ENCODE measurements at regions not wholly inside any gene's neighbourhood (a gene's known extent, or its start where the extent isn't known, plus 50 kb on each side); places are given as distances from the start of the nearest gene placed in this dataset.

- Mint-ChIP-seq H3K4me3 (peak overlapping the region in 1 of 4 donors; percentile 74), H3K36me3 (peaks cover 2% of the 10 kb centered on the region), H3K4me1 (peaks cover 2 to 11% (median 2%) of the 10 kb centered on the region in 3 donors), H3K9me3 (peaks cover 10 to 31% (median 23%) of the 10 kb centered on the region in 3 donors), H3K27me3 (peaks cover 68% of the 10 kb centered on the region), H3K27ac (peak overlapping the region; percentile 41 to 91 (median 87))
Observed at GRCh38 chr6:28737750-28738395, 185.9 kb downstream of the TRIM27 start.

DNA sequence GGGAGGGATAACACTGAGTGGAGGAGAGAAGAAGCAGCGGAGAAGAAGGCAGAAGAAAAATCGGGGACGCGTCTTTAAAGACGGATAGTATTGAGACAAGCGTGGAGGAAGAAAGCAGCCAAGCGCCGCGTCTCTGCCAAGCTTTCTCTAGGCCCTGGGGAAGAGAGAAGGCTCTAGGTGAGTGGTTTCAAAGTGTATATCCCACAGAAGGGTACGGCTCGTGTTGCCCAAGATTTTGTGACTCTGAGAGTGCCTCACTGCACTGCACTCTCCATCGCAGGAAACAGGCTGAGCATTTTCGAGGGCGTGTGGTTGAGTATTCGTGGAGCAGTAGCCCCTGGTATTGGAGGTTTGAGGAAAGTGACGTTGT lies 185.4 kb downstream of the TRIM27 start:
- Mint-ChIP-seq H3K27ac (peak overlapping the region; percentile 41 to 91 (median 87)), H3K9me3 (peaks cover 7 to 26% (median 20%) of the 10 kb centered on the region in 3 donors), H3K27me3 (peaks cover 66% of the 10 kb centered on the region), H3K4me1 (peaks cover 2 to 7% (median 2%) of the 10 kb centered on the region in 3 donors), H3K4me3 (peak overlapping the region in 2 of 4 donors; percentile 30 to 74), H3K36me3 (peaks cover 2% of the 10 kb centered on the region)

- Mint-ChIP-seq H3K4me3 (peak overlapping the region in 1 of 4 donors; percentile 24), H3K27ac (peak overlapping the region in 2 of 3 donors; percentile 39 to 44), H3K36me3 (peaks cover 2% of the 10 kb centered on the region), H3K9me3 (peaks cover 5 to 22% (median 12%) of the 10 kb centered on the region in 3 donors), H3K27me3 (peaks cover 48% of the 10 kb centered on the region), H3K4me1 (peaks cover 0 to 5% (median 2%) of the 10 kb centered on the region in 3 donors)
Observed at GRCh38 chr6:28741363-28741762, 182.4 kb downstream of the TRIM27 start.

GRCh38 chr6:28742668-28743270 lies 181.0 kb downstream of the TRIM27 start:
- Mint-ChIP-seq H3K4me1 (peaks cover 0 to 5% (median 2%) of the 10 kb centered on the region in 3 donors), H3K9me3 (peaks cover 5 to 17% (median 7%) of the 10 kb centered on the region in 3 donors), H3K27ac (no peak overlapping the region), H3K27me3 (peaks cover 37% of the 10 kb centered on the region), H3K36me3 (no peaks in the 10 kb centered on the region), H3K4me3 (peak overlapping the region in 1 of 4 donors; percentile 75)

- H3K4me3 Mint-ChIP-seq: no peak overlapping the region
- peaks cover 0 to under 1% (median 0%) of the 10 kb centered on the region in 3 donors for H3K4me1 Mint-ChIP-seq
- H3K27me3 Mint-ChIP-seq: peaks cover 31% of the 10 kb centered on the region
- H3K9me3 Mint-ChIP-seq: peaks cover 2 to 12% (median 6%) of the 10 kb centered on the region in 3 donors
- no peaks in the 10 kb centered on the region for H3K36me3 Mint-ChIP-seq
- H3K27ac Mint-ChIP-seq: no peak overlapping the region
Observed at GRCh38 chr6:28743271-28743789, 180.5 kb downstream of the TRIM27 start.

DNA sequence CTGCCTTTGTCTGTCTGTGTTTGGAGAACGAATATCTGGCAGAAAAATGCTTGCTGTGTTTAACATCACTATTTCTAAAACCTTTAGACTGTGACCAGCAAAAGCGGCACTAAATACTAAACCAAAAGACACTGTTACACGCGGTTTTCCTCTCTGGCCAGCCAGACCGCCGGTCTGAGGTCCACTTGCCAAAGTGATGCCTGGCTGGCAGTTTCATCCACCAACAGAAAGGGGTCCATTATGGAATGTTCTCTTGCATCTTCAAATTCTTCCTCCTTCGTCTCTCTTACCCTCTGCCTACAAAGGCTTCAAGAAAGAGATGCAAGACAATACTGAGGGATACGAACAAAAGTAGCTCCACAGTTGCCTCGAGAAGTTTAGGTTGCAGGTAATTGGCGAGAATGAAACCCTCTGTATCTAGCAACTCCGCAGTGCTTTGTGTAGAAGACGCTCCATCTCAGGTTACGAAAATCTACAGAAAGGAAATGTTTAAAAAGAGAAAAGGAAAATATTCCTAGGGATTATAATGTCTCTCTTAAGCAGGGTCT lies 176.6 kb downstream of the TRIM27 start:
- no peaks in the 10 kb centered on the region for H3K36me3 Mint-ChIP-seq
- H3K9me3 Mint-ChIP-seq: peaks cover 5 to 21% (median 7%) of the 10 kb centered on the region in 3 donors
- H3K4me1 Mint-ChIP-seq: no peaks in the 10 kb centered on the region
- no peak overlapping the region for H3K27ac Mint-ChIP-seq
- H3K4me3 Mint-ChIP-seq: no peak overlapping the region
- H3K27me3 Mint-ChIP-seq: peaks cover 19% of the 10 kb centered on the region

DNA sequence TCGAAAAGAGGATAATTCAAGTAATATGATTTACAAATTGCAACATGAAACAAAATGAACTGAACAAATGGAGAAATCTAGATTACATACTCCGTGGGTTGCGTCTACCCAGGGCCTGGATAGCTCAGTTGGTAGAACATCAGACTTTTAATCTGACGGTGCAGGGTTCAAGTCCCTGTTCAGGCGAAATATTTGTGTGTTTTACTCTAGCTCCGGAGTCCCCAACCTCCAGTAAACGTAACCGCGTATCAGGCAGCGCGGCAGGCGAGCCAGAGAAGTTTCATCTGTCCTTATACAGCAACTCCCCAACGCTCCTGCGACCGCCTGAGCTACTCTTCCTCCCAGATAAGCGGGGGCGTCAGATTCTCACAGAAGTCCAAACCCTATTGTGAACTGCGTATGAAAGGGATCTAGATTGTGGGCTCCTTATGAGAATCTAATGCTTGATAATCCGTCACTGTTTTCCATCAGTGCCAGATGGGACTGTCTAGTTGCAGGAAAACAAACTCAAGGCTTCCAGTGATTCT lies 176.1 kb downstream of the TRIM27 start:
- H3K36me3 Mint-ChIP-seq: no peaks in the 10 kb centered on the region
- H3K9me3 Mint-ChIP-seq: peaks cover 5 to 21% (median 7%) of the 10 kb centered on the region in 3 donors
- H3K4me3 Mint-ChIP-seq: no peak overlapping the region
- H3K27me3 Mint-ChIP-seq: peaks cover 19% of the 10 kb centered on the region
- no peaks in the 10 kb centered on the region for H3K4me1 Mint-ChIP-seq
- H3K27ac Mint-ChIP-seq: no peak overlapping the region

DNA sequence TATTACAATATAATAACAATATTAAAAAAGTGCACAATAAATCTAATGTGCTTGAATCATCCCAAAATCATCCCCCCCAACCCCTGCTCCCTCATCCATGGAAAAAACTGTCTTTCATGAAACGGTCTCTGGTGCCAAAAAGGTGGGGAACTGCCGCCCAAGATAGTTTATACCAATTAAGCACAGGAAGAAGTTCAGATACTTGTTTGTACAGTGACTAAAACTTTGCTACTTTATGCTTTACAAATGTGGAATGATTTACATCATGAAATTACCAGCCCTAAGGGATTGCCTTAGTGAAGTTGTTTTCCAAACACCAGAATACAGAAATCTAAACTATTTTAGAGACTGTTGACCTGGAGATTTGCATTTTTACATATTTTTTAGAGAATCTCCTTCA lies 175.6 kb downstream of the TRIM27 start:
- H3K27ac Mint-ChIP-seq: no peak overlapping the region
- no peak overlapping the region for H3K4me3 Mint-ChIP-seq
- peaks cover 5 to 20% (median 7%) of the 10 kb centered on the region in 3 donors for H3K9me3 Mint-ChIP-seq
- no peaks in the 10 kb centered on the region for H3K4me1 Mint-ChIP-seq
- H3K27me3 Mint-ChIP-seq: peaks cover 16% of the 10 kb centered on the region
- no peaks in the 10 kb centered on the region for H3K36me3 Mint-ChIP-seq

DNA sequence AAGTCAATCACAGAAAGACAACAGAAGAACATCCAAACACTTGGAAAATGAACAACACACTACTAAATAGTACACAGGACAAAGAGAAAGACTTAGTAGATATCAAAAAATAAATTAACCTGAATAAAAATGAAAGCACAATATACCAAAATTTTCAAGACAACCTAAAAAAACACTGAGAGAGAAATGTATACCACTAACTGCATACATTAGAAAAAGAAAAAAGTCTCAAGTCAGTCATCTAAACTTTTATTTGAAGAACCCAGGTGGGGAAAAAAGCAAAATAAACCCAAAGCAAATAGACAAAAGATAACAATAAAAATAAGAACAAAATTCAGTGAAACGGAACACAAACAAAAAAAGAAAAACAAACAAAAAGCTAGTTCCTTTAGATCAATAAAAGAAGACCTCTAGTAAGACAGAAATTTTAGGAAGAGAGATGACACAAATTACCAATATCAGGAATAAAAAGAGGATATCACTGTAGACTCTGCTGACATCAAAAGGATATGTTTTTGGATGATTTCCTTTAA lies 172.8 kb downstream of the TRIM27 start:
- Mint-ChIP-seq H3K4me3 (no peak overlapping the region), H3K4me1 (no peaks in the 10 kb centered on the region), H3K27me3 (peaks cover 14% of the 10 kb centered on the region), H3K9me3 (peaks cover 5 to 21% (median 7%) of the 10 kb centered on the region in 3 donors), H3K27ac (no peak overlapping the region), H3K36me3 (no peaks in the 10 kb centered on the region)

- no peaks in the 10 kb centered on the region for H3K36me3 Mint-ChIP-seq
- H3K4me3 Mint-ChIP-seq: peak overlapping the region in 1 of 4 donors; percentile 3
- peaks cover 5 to 21% (median 7%) of the 10 kb centered on the region in 3 donors for H3K9me3 Mint-ChIP-seq
- H3K27ac Mint-ChIP-seq: no peak overlapping the region
- H3K27me3 Mint-ChIP-seq: peaks cover 14% of the 10 kb centered on the region
- no peaks in the 10 kb centered on the region for H3K4me1 Mint-ChIP-seq
Observed at GRCh38 chr6:28751514-28751913, 172.3 kb downstream of the TRIM27 start.

DNA sequence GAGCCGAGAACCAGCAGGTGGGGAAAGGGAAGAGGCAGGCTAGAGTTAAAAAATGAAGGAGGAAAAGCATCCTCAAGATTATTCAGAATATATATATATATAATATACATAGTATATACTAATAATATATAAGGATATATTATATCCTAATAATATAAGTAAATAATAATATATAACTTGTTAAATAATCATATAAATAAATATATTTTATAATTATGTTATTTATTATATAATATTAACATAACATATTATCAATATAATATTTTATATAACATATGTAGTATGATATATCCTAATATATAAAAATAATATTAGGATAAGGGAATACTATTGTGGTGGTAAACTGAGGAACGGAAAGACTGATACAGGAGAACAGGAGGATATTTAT lies 171.8 kb downstream of the TRIM27 start:
- H3K4me3 Mint-ChIP-seq: peak overlapping the region in 1 of 4 donors; percentile 3

DNA sequence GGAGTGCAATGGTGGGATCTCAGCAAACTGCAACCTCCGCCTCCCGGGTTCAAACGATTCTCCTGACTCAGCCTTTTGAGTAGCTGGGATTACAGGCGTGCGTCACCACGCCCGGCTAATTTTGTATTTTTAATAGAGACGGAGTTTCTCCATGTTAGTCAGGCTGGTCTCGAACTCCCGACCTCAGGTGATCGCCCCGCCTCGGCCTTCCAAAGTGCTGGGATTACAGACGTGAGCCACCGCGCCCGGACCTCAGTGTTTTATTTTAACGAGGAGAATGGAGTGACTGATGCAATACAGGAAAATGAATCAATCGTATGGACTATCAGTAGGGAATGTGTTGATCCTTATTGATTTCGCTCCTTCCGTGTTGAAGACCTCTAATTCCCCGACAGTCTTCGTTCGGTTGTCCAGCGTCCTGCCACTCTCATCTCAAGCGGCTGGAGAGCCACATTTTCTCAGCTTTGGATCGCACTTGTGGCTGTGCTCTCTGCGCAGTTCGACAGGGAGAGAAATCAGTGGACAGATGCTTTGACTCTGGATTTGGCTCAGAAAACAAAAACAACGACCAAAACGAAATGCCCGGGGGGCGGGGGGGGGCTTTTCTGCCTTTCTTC lies 166.2 kb downstream of the TRIM27 start:
- Mint-ChIP-seq H3K4me1 (no peaks in the 10 kb centered on the region), H3K27me3 (peaks cover 23% of the 10 kb centered on the region), H3K4me3 (no peak overlapping the region), H3K27ac (peak overlapping the region in 1 of 3 donors; percentile 19), H3K36me3 (no peaks in the 10 kb centered on the region), H3K9me3 (peaks cover 0 to 2% (median 1%) of the 10 kb centered on the region in 3 donors)

More for the DNA sequence above, 171.8 kb downstream of the TRIM27 start:
- peaks cover 5 to 21% (median 7%) of the 10 kb centered on the region in 3 donors for H3K9me3 Mint-ChIP-seq
- no peak overlapping the region for H3K27ac Mint-ChIP-seq
- H3K36me3 Mint-ChIP-seq: no peaks in the 10 kb centered on the region
- H3K4me1 Mint-ChIP-seq: no peaks in the 10 kb centered on the region
- peaks cover 13% of the 10 kb centered on the region for H3K27me3 Mint-ChIP-seq

DNA sequence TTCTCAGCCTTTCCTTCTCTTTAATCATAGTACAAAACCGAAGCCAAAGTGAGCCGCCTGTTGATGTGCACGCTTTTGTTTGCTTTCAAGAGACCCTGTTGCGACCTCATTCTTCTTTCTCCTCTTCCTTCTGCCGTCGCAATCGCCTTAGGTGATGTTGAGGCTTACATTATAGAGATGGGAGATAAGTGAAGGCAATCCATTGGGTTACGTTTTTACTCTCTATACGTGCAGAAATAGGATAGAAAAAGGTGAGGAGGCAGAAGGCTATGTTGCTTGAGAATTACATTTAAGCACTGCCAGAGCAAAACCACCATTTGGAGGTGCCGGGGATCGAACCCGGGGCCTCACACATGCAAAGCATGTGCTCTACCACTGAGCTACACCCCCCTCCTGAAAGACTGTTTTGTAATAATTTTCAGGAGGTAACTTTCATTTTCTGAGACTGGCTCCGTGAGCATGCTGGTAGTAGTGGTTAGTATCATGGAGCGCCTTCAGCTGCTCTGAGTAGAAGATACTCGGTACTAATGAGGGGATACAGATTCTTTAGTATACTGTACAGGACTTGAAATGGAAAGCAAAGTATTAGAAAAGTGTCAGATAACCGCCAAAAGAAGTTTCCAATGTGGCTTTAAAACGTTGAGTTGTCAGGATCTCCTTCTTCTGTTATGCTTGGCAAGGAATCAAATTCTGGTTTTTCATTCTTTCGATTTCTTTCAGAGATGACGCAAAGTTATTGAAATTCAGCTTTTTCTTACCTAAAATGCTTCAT lies 165.6 kb downstream of the TRIM27 start:
- Mint-ChIP-seq H3K4me1 (no peaks in the 10 kb centered on the region), H3K27ac (peak overlapping the region in 1 of 3 donors; percentile 19), H3K4me3 (no peak overlapping the region), H3K36me3 (no peaks in the 10 kb centered on the region), H3K9me3 (peaks cover 0 to 2% (median 1%) of the 10 kb centered on the region in 3 donors), H3K27me3 (peaks cover 25% of the 10 kb centered on the region)

DNA sequence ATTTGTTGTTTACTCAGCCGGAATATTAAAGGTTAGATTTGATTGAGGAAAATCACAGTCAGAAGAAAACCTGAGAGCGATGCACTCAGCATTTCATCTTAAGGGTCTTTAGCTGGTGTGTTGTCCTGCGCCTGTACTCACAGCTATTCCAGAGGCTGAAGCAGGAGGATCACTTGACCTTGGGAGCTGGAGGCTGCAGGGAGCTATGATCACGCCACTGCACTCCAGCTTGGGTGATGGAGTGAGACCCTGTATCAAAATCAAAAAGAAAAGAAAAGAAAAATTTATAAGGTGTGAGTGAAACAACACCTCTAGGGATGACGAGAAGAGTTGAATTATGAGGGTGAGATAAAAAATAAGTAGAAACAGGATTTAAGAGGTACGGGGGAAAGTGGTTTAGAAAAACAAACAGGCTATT lies 165.0 kb downstream of the TRIM27 start:
- Mint-ChIP-seq H3K4me1 (no peaks in the 10 kb centered on the region), H3K9me3 (peaks cover 0 to 2% (median 1%) of the 10 kb centered on the region in 3 donors), H3K27me3 (peaks cover 28% of the 10 kb centered on the region), H3K27ac (no peak overlapping the region), H3K36me3 (no peaks in the 10 kb centered on the region), H3K4me3 (no peak overlapping the region)

Data from IgD-negative memory B cell (primary cell).